ENCODE measurements at regions not wholly inside any gene's neighbourhood (a gene's known extent, or its start where the extent isn't known, plus 50 kb on each side); places are given as distances from the start of the nearest gene placed in this dataset.

- TF ChIP-seq JUN (IDR thresholded peaks at IDR 0.05; ENCODE audit: borderline replicate concordance, insufficient read depth, insufficient read length, low read depth) = no peak
- no peak for TF ChIP-seq CTCF (IDR thresholded peaks at IDR 0.05; ENCODE audit: extremely low read depth in 1 of 2, insufficient read depth in 1 of 2, low read depth in 1 of 2, low read length in 2 of 2)
- TF ChIP-seq POLR2AphosphoS5 (IDR thresholded peaks at IDR 0.05; ENCODE audit: insufficient read depth, low read depth, low read length) = no peak
- TF ChIP-seq POLR2A (IDR thresholded peaks at IDR 0.05; ENCODE audit: low read depth, low read length) = no peak
- TF ChIP-seq GATA2 (IDR thresholded peaks at IDR 0.05; ENCODE audit: insufficient read depth, insufficient read length, low read depth, low read length) = no peak
Measured at GRCh38 chr17:16888413-16889087, 83.4 kb downstream of the TNFRSF13B start.

Measured in endothelial cell of umbilical vein (primary cell).